A673 (cell line): ENCODE measurements at regions not wholly inside any gene's neighbourhood (a gene's known extent, or its start where the extent isn't known, plus 50 kb on each side); places are given as distances from the start of the nearest gene placed in this dataset.

Source experiments
- BruUV-seq: library from RNA; stranded (reverse); fragments of 400-500 nt; replicated peaks from 2 replicates; lab custom pipeline; 2021; lab: Mats Ljungman, UMichigan
- CTCF ChIA-PET: fragments of 300-600 bp; sonication (Branson Sonifier 250); formaldehyde crosslinking; loops from one replicate; lab custom pipeline; 2022; ENCODE audit warnings: antibody characterized with exemption; lab: Charles Lee
- POLR2A ChIA-PET: fragments of 300-600 bp; sonication (Branson Sonifier 250); formaldehyde crosslinking; loops from one replicate; lab custom pipeline; 2022; ENCODE audit warnings: antibody characterized with exemption; ENCODE audit not compliant: low non-redundant PET; lab: Charles Lee
- DNase-seq: peaks from one replicate; pipeline ENCODE4 v3.0.0-alpha.2; 2015; ENCODE audit warnings: low spot score
- H3K27ac ChIP-seq: fragments of 200-600 bp; sonication (generic); 2 replicates; pipeline ENCODE4 v1.5.1; 2016; ENCODE audit warnings: mixed run types, low read depth, mild to moderate bottlenecking, mixed read lengths, antibody characterized with exemption, low read length; ENCODE audit not compliant: poor library complexity, severe bottlenecking
- H3K27me3 ChIP-seq: fragments of 200-600 bp; sonication (generic); replicated peaks from 2 replicates; pipeline ENCODE4 v1.6.1; 2017; ENCODE audit warnings: mixed run types, low read depth, mild to moderate bottlenecking, mixed read lengths, antibody characterized with exemption, low read length; ENCODE audit not compliant: insufficient read depth, poor library complexity
- H3K36me3 ChIP-seq: fragments of 200-600 bp; sonication (generic); 2 replicates; pipeline ENCODE4 v1.6.1; 2016; ENCODE audit warnings: mixed run types, mild to moderate bottlenecking, mixed read lengths, antibody characterized with exemption, low read length; ENCODE audit not compliant: insufficient read depth, poor library complexity, severe bottlenecking
- H3K4me1 ChIP-seq: fragments of 200-600 bp; sonication (generic); 2 replicates; pipeline ENCODE4 v1.6.1; 2017; ENCODE audit warnings: mixed run types, mild to moderate bottlenecking, mixed read lengths, antibody characterized with exemption, low read length; ENCODE audit not compliant: insufficient read depth, poor library complexity, severe bottlenecking
- H3K4me3 ChIP-seq: fragments of 200-600 bp; sonication (generic); 2 replicates; pipeline ENCODE4 v1.5.1; 2016; ENCODE audit warnings: low read depth, mixed run types, mild to moderate bottlenecking, mixed read lengths, low read length; ENCODE audit not compliant: poor library complexity, severe bottlenecking
- H3K9me3 ChIP-seq: fragments of 200-600 bp; sonication (generic); 2 replicates; pipeline ENCODE4 v1.6.1; 2016; ENCODE audit warnings: mixed run types, low read depth, mild to moderate bottlenecking, mixed read lengths, antibody characterized with exemption, low read length; ENCODE audit not compliant: poor library complexity, severe bottlenecking
- CTCF ChIP-seq: fragments of 300-800, 200-600 bp; sonication (generic); conservative IDR thresholded peaks from 2 replicates; pipeline ENCODE4 v1.5.1; 2017; ENCODE audit warnings: low read depth, mild to moderate bottlenecking, antibody characterized with exemption, low read length, moderate library complexity, mixed read lengths
- EZH2 ChIP-seq: fragments of 200-600 bp; sonication (generic); IDR thresholded peaks from 2 replicates; pipeline ENCODE4 v1.6.1; 2017; ENCODE audit warnings: borderline replicate concordance, low read depth, mild to moderate bottlenecking, mixed read lengths, antibody characterized with exemption, low read length; ENCODE audit not compliant: poor library complexity, severe bottlenecking
- intact Hi-C: fragments of 100-400 bp; cut with micrococcal nuclease; formaldehyde crosslinking; loops from one replicate; pipeline ENCODE4 v1.10.0; 2022; ENCODE audit not compliant: unreplicated experiment

- no peaks in the 10 kb centered on the region for H3K36me3 ChIP-seq
- no peaks in the 10 kb centered on the region for H3K27me3 ChIP-seq
- BruUV-seq: no TSS peak
- H3K27ac ChIP-seq: no peak overlapping the region
- peaks cover 4% of the 10 kb centered on the region for H3K9me3 ChIP-seq
- ChIA-PET POLR2A (no interaction called here), CTCF (no interaction called here)
- H3K4me1 ChIP-seq: peaks cover 4% of the 10 kb centered on the region
- H3K4me3 ChIP-seq: no peak overlapping the region
- no peak for DNase-seq
- TF ChIP-seq EZH2 (no peak), CTCF (no peak)
- intact Hi-C loops: no loop called here
Observed at GRCh38 chr5:109937951-109938350, 248.2 kb downstream of the MAN2A1 start.

- peaks cover 4% of the 10 kb centered on the region for H3K9me3 ChIP-seq
- H3K36me3 ChIP-seq: no peaks in the 10 kb centered on the region
- peaks cover 9% of the 10 kb centered on the region for H3K4me1 ChIP-seq
- POLR2A ChIA-PET: no interaction called here
- no peak for TF ChIP-seq CTCF
- no peak for TF ChIP-seq EZH2
- BruUV-seq: no TSS peak
- no peak overlapping the region for H3K4me3 ChIP-seq
- CTCF ChIA-PET: no interaction called here
- H3K27me3 ChIP-seq: no peaks in the 10 kb centered on the region
- DNase-seq: no peak
- intact Hi-C loops: no loop called here
- H3K27ac ChIP-seq: no peak overlapping the region
Observed at GRCh38 chr5:109938453-109938852, 248.7 kb downstream of the MAN2A1 start.

- no peak overlapping the region for H3K27ac ChIP-seq
- DNase-seq: no peak
- TF ChIP-seq EZH2: no peak
- no peak for TF ChIP-seq CTCF
- H3K27me3 ChIP-seq: no peaks in the 10 kb centered on the region
- POLR2A ChIA-PET: no interaction called here
- H3K4me3 ChIP-seq: no peak overlapping the region
- no peaks in the 10 kb centered on the region for H3K36me3 ChIP-seq
- BruUV-seq: no TSS peak
- peaks cover 4% of the 10 kb centered on the region for H3K9me3 ChIP-seq
- peaks cover 13% of the 10 kb centered on the region for H3K4me1 ChIP-seq
- CTCF ChIA-PET: no interaction called here
- intact Hi-C loops: no loop called here
Observed at GRCh38 chr5:109939116-109939682, 249.5 kb downstream of the MAN2A1 start.
